AG04450 (cell line): ENCODE measurements at regions not wholly inside any gene's neighbourhood (a gene's known extent, or its start where the extent isn't known, plus 50 kb on each side); places are given as distances from the start of the nearest gene placed in this dataset.
"Not testable (repeated sequence)": the region's sequence is repeated elsewhere in the genome, so short reads cannot be mapped to it uniquely, and the experiment has no call there.

Experiments used
- CTCF ChIA-PET: fragments of 300-600, 350-600 bp; formaldehyde crosslinking; extraction: SDS; loops from one replicate; lab custom pipeline; 2022; ENCODE audit warnings: antibody characterized with exemption, inconsistent platforms; lab: Charles Lee
- POLR2A ChIA-PET: fragments of 350-600 bp; formaldehyde crosslinking; extraction: SDS; loops from one replicate; lab custom pipeline; 2021; ENCODE audit warnings: antibody characterized with exemption, inconsistent platforms; lab: Yijun Ruan, JAX
- DNase-seq: peaks from one replicate; pipeline ENCODE4 v3.0.0-alpha.2; 2011; ENCODE audit warnings: low read depth, low spot score
- H3K27ac ChIP-seq: one replicate; pipeline ENCODE4 v1.5.1; 2012; ENCODE audit warnings: low read depth, low read length, control low read depth
- H3K27me3 ChIP-seq: one replicate; pipeline ENCODE4 v1.6.0; 2012; ENCODE audit warnings: low read length; ENCODE audit not compliant: control insufficient read depth, insufficient read depth
- H3K4me3 ChIP-seq: 2 replicates; pipeline ENCODE4 v1.5.1; 2011; ENCODE audit warnings: mild to moderate bottlenecking, low read depth, low read length, control low read depth
- H3K9me3 ChIP-seq: 2 replicates; pipeline ENCODE4 v1.5.1; 2012; ENCODE audit warnings: low read length; ENCODE audit not compliant: control insufficient read depth, insufficient read depth
- CTCF ChIP-seq: IDR thresholded peaks from 2 replicates; pipeline ENCODE4 v1.5.1; 2011; ENCODE audit warnings: low read depth, low read length, control low read depth, inconsistent platforms

- CTCF ChIA-PET: no interaction called here
- no peak for TF ChIP-seq CTCF
- Histone ChIP-seq H3K27me3 (no peaks in the 10 kb centered on the region), H3K4me3 (no peak overlapping the region), H3K27ac (no peak overlapping the region), H3K9me3 (no peaks in the 10 kb centered on the region)
- POLR2A ChIA-PET: no interaction called here
- DNase-seq: no peak
Measured at GRCh38 chr16:52742052-52742451, 195.1 kb upstream of the TOX3 start.

DNA sequence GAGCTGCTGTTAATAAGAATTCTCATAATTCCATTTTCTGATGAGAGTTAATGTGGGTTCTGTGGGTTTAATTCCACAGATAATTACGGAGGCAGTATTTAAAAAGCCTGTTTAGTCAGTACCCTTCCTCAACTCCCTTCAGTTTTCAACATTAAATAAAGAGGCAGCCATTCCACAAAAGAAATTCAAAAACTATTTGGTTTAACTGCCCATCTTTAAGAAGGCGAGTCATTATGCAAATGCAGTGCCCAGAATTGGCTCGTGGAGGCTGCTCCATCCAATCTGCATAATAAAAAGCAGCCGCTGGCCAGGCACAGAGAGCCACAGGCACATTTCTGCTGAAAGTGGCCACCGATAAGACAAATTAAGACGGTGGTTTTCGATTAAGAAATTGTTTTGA, 194.4 kb upstream of the TOX3 start:
- H3K27ac ChIP-seq: no peak overlapping the region
- no peak overlapping the region for H3K4me3 ChIP-seq
- CTCF ChIA-PET: no interaction called here
- DNase-seq: no peak
- H3K9me3 ChIP-seq: no peaks in the 10 kb centered on the region
- H3K27me3 ChIP-seq: no peaks in the 10 kb centered on the region
- no peak for TF ChIP-seq CTCF
- POLR2A ChIA-PET: no interaction called here

GRCh38 chr16:52740766-52741165, 193.8 kb upstream of the TOX3 start:
- TF ChIP-seq CTCF: no peak
- ChIA-PET POLR2A (no interaction called here), CTCF (no interaction called here)
- Histone ChIP-seq H3K4me3 (no peak overlapping the region), H3K27me3 (no peaks in the 10 kb centered on the region), H3K27ac (no peak overlapping the region), H3K9me3 (peaks cover under 1% of the 10 kb centered on the region; the same call in 1 of the 2 replicates)
- no peak for DNase-seq

DNA sequence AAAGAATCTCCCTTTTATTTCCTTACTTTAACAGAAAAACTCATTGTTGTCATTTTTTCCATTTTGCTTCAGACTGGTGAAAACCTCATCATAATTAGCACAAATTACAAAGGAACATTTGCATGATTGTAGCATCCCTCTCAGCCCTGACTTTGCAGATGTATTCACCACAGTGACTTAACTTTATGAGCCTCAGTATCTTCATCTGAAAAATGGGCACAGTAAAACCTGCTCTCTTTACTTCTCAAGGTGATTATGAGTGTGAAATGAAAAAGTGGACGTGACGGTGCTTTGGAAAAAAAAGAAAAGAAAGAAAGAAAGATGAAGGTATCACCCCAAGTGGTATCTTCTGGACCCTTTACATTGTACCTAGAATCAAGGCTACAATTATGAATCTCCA, 193.4 kb upstream of the TOX3 start:
- DNase-seq: no peak
- CTCF ChIA-PET: no interaction called here
- Histone ChIP-seq H3K27ac (no peak overlapping the region), H3K4me3 (no peak overlapping the region), H3K27me3 (no peaks in the 10 kb centered on the region), H3K9me3 (peaks cover 5% of the 10 kb centered on the region; the same call in 1 of the 2 replicates)
- no peak for TF ChIP-seq CTCF
- POLR2A ChIA-PET: no interaction called here

- CTCF ChIA-PET, H3K27ac ChIP-seq, DNase-seq, POLR2A ChIA-PET, H3K4me3 ChIP-seq, H3K27me3 ChIP-seq: not testable (repeated sequence)
- H3K9me3 ChIP-seq: peaks cover 13% of the 10 kb centered on the region; the same call in 1 of the 2 replicates
Measured at GRCh38 chr16:52738992-52739391, 192.0 kb upstream of the TOX3 start.
